ENCODE measurements at regions not wholly inside any gene's neighbourhood (a gene's known extent, or its start where the extent isn't known, plus 50 kb on each side); places are given as distances from the start of the nearest gene placed in this dataset.

DNA sequence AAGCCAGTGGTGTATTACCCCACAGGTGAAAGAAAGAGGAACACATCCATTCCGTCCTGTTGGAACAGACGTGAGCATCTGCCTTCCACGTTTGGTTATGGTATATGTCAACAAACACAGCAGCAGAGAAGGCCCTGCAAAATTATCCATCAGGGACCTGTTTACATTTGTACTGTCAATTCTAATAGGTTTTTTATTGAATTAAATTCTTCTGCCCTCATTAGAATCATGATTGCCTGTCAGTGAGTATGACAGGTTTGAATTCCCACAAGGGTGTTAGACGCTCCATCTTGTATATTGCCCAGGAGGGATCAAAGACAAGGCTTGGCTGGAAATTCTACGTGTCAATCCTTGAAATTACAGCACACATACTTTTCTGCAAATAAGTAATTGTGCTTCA lies 339.9 kb upstream of the NOCT start:
- H3K27me3 ChIP-seq = no peaks in the 10 kb centered on the region
- H3K4me1 ChIP-seq = no peaks in the 10 kb centered on the region
- H3K4me3 ChIP-seq (ENCODE audit: low read depth, low read length) = no peak overlapping the region
- DNase-seq = no peak
- H3K9me3 ChIP-seq = no peaks in the 10 kb centered on the region
- TF ChIP-seq CTCF (IDR thresholded peaks at IDR 0.05; ENCODE audit: low read depth, low read length) = no peak
- H3K36me3 ChIP-seq = no peaks in the 10 kb centered on the region

DNA sequence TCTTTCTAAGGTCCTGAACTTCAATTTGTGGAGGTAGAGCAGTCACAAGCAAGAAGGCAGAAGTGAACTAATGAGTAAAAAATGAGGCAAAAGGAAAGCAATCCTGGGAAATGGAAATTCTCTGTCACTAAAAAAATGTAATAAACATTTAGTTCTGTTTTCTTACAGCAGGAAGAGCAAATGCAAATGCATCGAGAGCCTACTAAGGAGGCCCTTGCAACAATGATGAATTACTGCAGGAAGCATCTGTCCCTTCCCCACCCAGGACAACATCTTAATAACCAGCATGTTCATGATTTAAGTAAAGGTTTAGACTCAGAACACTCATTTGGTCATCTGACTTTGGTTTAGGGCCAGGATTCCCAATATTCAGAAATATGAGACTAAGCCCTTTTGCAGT lies 341.4 kb upstream of the NOCT start:
- H3K36me3 ChIP-seq = no peaks in the 10 kb centered on the region
- H3K27me3 ChIP-seq = no peaks in the 10 kb centered on the region
- H3K9me3 ChIP-seq = no peaks in the 10 kb centered on the region
- H3K4me1 ChIP-seq = no peaks in the 10 kb centered on the region
- TF ChIP-seq CTCF (IDR thresholded peaks at IDR 0.05; ENCODE audit: low read depth, low read length) = no peak
- no peak for DNase-seq
- no peak overlapping the region for H3K4me3 ChIP-seq (ENCODE audit: low read depth, low read length)

- Histone ChIP-seq H3K27me3 (no peaks in the 10 kb centered on the region), H3K4me1 (no peaks in the 10 kb centered on the region), H3K9me3 (no peaks in the 10 kb centered on the region), H3K36me3 (no peaks in the 10 kb centered on the region), H3K4me3 (ENCODE audit: low read depth, low read length) (no peak overlapping the region)
- no peak for DNase-seq
- no peak for TF ChIP-seq CTCF (IDR thresholded peaks at IDR 0.05; ENCODE audit: low read depth, low read length)
Observed at GRCh38 chr4:138673053-138673452, 342.5 kb upstream of the NOCT start.

- Histone ChIP-seq H3K4me3 (ENCODE audit: low read depth, low read length) (no peak overlapping the region), H3K36me3 (no peaks in the 10 kb centered on the region), H3K27me3 (no peaks in the 10 kb centered on the region), H3K9me3 (no peaks in the 10 kb centered on the region), H3K4me1 (no peaks in the 10 kb centered on the region)
- TF ChIP-seq CTCF (IDR thresholded peaks at IDR 0.05; ENCODE audit: low read depth, low read length) = no peak
- no peak for DNase-seq
Observed at GRCh38 chr4:138672393-138672976, 343.1 kb upstream of the NOCT start.

GRCh38 chr4:138671606-138672084 lies 343.9 kb upstream of the NOCT start:
- no peak for DNase-seq
- no peaks in the 10 kb centered on the region for H3K4me1 ChIP-seq
- H3K36me3 ChIP-seq = no peaks in the 10 kb centered on the region

More at GRCh38 chr4:138671606-138672084, 343.9 kb upstream of the NOCT start:
- H3K27me3 ChIP-seq = no peaks in the 10 kb centered on the region
- H3K9me3 ChIP-seq = no peaks in the 10 kb centered on the region
- H3K4me3 ChIP-seq (ENCODE audit: low read depth, low read length) = no peak overlapping the region
- no peak for TF ChIP-seq CTCF (IDR thresholded peaks at IDR 0.05; ENCODE audit: low read depth, low read length)
